ENCODE measurements at regions not wholly inside any gene's neighbourhood (a gene's known extent, or its start where the extent isn't known, plus 50 kb on each side); places are given as distances from the start of the nearest gene placed in this dataset.
"Not testable (repeated sequence)": the region's sequence is repeated elsewhere in the genome, so short reads cannot be mapped to it uniquely, and the experiment has no call there.

DNA sequence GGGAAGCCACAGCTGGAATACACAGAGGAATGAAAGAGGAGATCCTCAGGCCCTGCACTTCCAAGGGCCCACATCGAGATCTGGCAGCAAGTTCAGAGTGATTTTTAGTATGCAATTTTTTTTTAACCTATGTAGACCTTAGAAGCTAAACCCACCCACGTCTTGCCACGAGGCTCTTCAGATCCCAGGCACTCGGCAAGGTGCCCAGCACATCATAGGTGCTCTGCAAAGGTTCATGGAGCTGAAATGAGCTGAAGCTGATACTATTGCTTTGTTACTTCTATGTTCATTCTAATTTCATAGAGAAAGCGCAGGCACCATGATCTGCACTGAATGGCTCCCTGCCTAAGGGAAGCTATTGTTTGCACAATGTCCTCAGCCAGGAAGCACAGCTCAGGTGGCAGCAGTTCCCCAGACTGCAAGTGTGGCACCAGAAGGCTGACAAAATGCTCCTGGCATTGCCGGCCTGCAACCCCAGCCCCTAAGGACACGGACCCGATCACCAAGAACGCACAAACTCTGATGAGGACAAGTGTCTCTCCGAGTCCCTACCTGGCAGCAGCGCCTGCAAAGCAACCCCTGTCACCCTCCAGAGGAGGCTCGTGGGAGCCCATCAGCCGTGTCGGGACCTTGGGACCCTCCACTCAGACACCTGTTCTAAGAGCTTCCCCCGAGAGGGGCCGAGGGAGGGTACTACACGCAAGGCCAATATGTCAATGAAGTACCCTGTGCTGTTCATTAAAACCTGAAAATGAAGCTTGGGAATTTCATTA lies 264.2 kb downstream of the NPHP4 start:
- Histone ChIP-seq H3K27me3 (ENCODE audit: control insufficient read depth, low read length) (no peaks in the 10 kb centered on the region), H3K79me2 (ENCODE audit: control insufficient read depth, low read length) (no peaks in the 10 kb centered on the region), H3K4me3 (ENCODE audit: low read length) (no peak overlapping the region), H3K4me1 (ENCODE audit: control insufficient read depth, low read length) (no peaks in the 10 kb centered on the region), H4K20me1 (ENCODE audit: control insufficient read depth, insufficient read depth, low read depth, low read length) (no peaks in the 10 kb centered on the region), H3F3A (ENCODE audit: control insufficient read depth, insufficient read depth) (no peaks in the 10 kb centered on the region), H3K4me2 (ENCODE audit: low read length) (no peak overlapping the region), H3K9me2 (replicated peaks; ENCODE audit: control insufficient read depth, low read length) (no peaks in the 10 kb centered on the region), H3K9me3 (ENCODE audit: control insufficient read depth, insufficient read depth, low read length) (no peaks in the 10 kb centered on the region), H3K36me3 (ENCODE audit: control insufficient read depth, low read length) (no peaks in the 10 kb centered on the region), H3K27ac (ENCODE audit: low read depth, low read length) (no peak overlapping the region)
- TF ChIP-seq, protein P1, sequence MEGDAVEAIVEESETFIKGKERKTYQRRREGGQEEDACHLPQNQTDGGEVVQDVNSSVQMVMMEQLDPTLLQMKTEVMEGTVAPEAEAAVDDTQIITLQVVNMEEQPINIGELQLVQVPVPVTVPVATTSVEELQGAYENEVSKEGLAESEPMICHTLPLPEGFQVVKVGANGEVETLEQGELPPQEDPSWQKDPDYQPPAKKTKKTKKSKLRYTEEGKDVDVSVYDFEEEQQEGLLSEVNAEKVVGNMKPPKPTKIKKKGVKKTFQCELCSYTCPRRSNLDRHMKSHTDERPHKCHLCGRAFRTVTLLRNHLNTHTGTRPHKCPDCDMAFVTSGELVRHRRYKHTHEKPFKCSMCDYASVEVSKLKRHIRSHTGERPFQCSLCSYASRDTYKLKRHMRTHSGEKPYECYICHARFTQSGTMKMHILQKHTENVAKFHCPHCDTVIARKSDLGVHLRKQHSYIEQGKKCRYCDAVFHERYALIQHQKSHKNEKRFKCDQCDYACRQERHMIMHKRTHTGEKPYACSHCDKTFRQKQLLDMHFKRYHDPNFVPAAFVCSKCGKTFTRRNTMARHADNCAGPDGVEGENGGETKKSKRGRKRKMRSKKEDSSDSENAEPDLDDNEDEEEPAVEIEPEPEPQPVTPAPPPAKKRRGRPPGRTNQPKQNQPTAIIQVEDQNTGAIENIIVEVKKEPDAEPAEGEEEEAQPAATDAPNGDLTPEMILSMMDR (IDR thresholded peaks at IDR 0.05; ENCODE audit: low read depth, low read length, poor library complexity, severe bottlenecking): no peak
- TF ChIP-seq EZH2phosphoT487 (IDR thresholded peaks at IDR 0.05; ENCODE audit: borderline replicate concordance, low read length): no peak

DNA sequence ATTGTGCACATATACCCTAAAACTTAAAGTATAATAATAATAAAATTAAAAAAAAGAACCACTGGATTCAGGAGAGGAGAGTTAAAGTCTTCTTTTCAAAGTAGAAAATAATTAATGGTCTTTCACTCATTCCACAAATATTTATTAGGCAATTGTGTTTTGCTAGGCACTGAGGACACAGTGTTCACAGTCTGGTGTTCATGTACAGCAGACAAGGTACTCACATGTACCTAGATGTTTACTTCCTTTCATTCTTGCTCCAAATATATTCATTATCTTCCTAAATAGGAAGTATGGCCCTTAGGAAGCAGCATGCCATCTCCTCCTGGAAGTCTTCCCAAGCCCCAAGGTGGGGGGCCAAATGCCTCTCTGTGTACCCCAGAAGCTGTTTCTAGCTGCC lies 265.0 kb downstream of the NPHP4 start:
- H3K27me3 ChIP-seq (ENCODE audit: control insufficient read depth, low read length): no peaks in the 10 kb centered on the region
- H3K27ac ChIP-seq (ENCODE audit: low read depth, low read length): no peak overlapping the region
- H3K4me1 ChIP-seq (ENCODE audit: control insufficient read depth, low read length): no peaks in the 10 kb centered on the region
- H3K79me2 ChIP-seq (ENCODE audit: control insufficient read depth, low read length): no peaks in the 10 kb centered on the region
- no peak for TF ChIP-seq EZH2phosphoT487 (IDR thresholded peaks at IDR 0.05; ENCODE audit: borderline replicate concordance, low read length)
- TF ChIP-seq, protein P1 (IDR thresholded peaks at IDR 0.05; ENCODE audit: low read depth, low read length, poor library complexity, severe bottlenecking): no peak
- H3K36me3 ChIP-seq (ENCODE audit: control insufficient read depth, low read length): no peaks in the 10 kb centered on the region
- no peaks in the 10 kb centered on the region for H3K9me3 ChIP-seq (ENCODE audit: control insufficient read depth, insufficient read depth, low read length)
- H3F3A ChIP-seq (ENCODE audit: control insufficient read depth, insufficient read depth): no peaks in the 10 kb centered on the region
- H3K4me2 ChIP-seq (ENCODE audit: low read length): no peak overlapping the region
- H3K9me2 ChIP-seq (replicated peaks; ENCODE audit: control insufficient read depth, low read length): no peaks in the 10 kb centered on the region
- no peaks in the 10 kb centered on the region for H4K20me1 ChIP-seq (ENCODE audit: control insufficient read depth, insufficient read depth, low read depth, low read length)
- no peak overlapping the region for H3K4me3 ChIP-seq (ENCODE audit: low read length)

DNA sequence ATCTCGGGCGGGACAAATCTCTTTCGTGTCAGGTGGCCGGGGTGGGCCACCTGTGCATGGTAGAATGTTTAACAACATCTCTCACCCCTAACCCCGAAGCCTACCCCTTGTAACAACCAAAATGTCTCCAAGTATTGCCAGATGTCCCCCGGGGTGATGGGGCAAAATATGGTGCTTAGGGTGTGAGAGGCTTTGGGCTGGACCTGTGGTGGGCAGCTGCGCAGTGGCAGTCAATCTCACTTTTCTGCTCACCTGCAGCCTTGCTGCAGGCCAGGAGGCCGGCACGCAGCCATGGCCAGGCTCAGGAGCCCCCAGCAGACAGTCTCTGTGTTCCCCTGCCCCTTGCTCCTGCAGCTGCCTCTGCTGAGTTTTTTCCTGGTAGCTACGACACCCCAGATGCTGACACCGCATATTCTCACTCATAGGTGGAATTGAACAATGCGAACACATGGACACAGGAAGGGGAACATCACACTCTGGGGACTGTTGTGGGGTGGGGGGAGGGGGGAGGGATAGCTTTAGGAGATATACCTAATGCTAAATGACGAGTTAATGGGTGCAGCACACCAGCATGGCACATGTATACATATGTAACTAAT lies 265.5 kb downstream of the NPHP4 start:
- H3K27ac ChIP-seq (ENCODE audit: low read depth, low read length); H3K9me2 ChIP-seq (replicated peaks; ENCODE audit: control insufficient read depth, low read length); H3K79me2 ChIP-seq (ENCODE audit: control insufficient read depth, low read length); H3K36me3 ChIP-seq (ENCODE audit: control insufficient read depth, low read length); H3K27me3 ChIP-seq (ENCODE audit: control insufficient read depth, low read length); H3K4me2 ChIP-seq (ENCODE audit: low read length); H3K9me3 ChIP-seq (ENCODE audit: control insufficient read depth, insufficient read depth, low read length); H4K20me1 ChIP-seq (ENCODE audit: control insufficient read depth, insufficient read depth, low read depth, low read length); H3F3A ChIP-seq (ENCODE audit: control insufficient read depth, insufficient read depth); H3K4me3 ChIP-seq (ENCODE audit: low read length); H3K4me1 ChIP-seq (ENCODE audit: control insufficient read depth, low read length): not testable (repeated sequence)

DNA sequence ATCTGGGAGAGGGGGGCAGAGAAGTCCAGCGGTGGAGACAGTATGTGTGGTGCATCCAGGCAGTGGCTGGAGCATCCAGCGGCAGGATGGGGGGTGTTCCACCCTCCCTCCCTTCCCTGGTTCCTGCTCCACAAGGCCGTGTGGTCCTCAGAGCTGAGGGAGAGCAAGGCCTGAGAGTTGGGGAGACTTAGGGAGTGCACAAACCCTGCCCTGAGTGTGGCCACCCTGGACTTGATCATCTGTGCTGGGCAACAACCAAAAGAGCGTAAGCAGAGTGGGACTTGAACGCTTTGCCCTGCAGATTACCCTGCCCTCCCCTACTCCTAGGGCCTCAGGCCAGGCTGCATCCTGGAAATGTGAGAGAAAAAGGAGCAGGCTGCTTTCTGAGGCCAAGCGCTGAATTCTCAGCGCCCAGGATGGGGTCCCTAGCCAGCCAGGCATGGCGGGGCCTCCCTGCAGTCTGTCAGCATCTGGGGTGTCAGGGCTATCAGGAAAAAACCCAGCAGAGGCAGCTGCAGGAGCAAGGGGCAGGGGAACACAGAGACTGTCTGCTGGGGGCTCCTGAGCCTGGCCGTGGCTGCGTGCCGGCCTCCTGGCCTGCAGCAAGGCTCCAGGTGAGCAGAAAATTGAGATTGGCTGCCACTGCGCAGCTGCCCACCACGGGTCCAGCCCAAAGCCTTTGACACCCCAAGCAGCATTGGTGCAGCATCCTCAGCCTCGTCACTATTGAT lies 266.2 kb downstream of the NPHP4 start:
- no peak overlapping the region for H3K4me2 ChIP-seq (ENCODE audit: low read length)
- no peaks in the 10 kb centered on the region for H4K20me1 ChIP-seq (ENCODE audit: control insufficient read depth, insufficient read depth, low read depth, low read length)
- TF ChIP-seq EZH2phosphoT487 (IDR thresholded peaks at IDR 0.05; ENCODE audit: borderline replicate concordance, low read length): no peak
- TF ChIP-seq, protein P1 (IDR thresholded peaks at IDR 0.05; ENCODE audit: low read depth, low read length, poor library complexity, severe bottlenecking): no peak

More for the DNA sequence above, 266.2 kb downstream of the NPHP4 start:
- no peaks in the 10 kb centered on the region for H3F3A ChIP-seq (ENCODE audit: control insufficient read depth, insufficient read depth)
- no peaks in the 10 kb centered on the region for H3K27me3 ChIP-seq (ENCODE audit: control insufficient read depth, low read length)
- H3K4me1 ChIP-seq (ENCODE audit: control insufficient read depth, low read length): no peaks in the 10 kb centered on the region
- no peak overlapping the region for H3K4me3 ChIP-seq (ENCODE audit: low read length)
- H3K79me2 ChIP-seq (ENCODE audit: control insufficient read depth, low read length): no peaks in the 10 kb centered on the region
- no peak overlapping the region for H3K27ac ChIP-seq (ENCODE audit: low read depth, low read length)
- no peaks in the 10 kb centered on the region for H3K9me2 ChIP-seq (replicated peaks; ENCODE audit: control insufficient read depth, low read length)
- no peaks in the 10 kb centered on the region for H3K36me3 ChIP-seq (ENCODE audit: control insufficient read depth, low read length)
- H3K9me3 ChIP-seq (ENCODE audit: control insufficient read depth, insufficient read depth, low read length): no peaks in the 10 kb centered on the region

Data from DOHH2 (cell line).